ENCODE measurements at regions not wholly inside any gene's neighbourhood (a gene's known extent, or its start where the extent isn't known, plus 50 kb on each side); places are given as distances from the start of the nearest gene placed in this dataset.

- H3K4me1 ChIP-seq (ENCODE audit: control insufficient read depth in 2 of 2, insufficient read depth in 2 of 2, low read length in 1 of 2), result no peaks in the 10 kb centered on the region
- no peak overlapping the region for H3K27ac ChIP-seq (ENCODE audit: low read depth in 2 of 2, low read length in 1 of 2)
- H3K36me3 ChIP-seq (ENCODE audit: control insufficient read depth in 2 of 2, insufficient read depth in 2 of 2, low read length in 1 of 2), result no peaks in the 10 kb centered on the region
- WGBS, 2 donors, result 88 to 91% methylated on average over 5 of the region's 5 CpGs
- H3K9me3 ChIP-seq (ENCODE audit: control insufficient read depth in 2 of 2, insufficient read depth in 1 of 2, low read depth in 1 of 2, low read length in 1 of 2), result no peaks in the 10 kb centered on the region
- H3K4me3 ChIP-seq (ENCODE audit: low read depth in 1 of 2, low read length in 2 of 2), result no peak overlapping the region
- peaks cover 0 to 3% of the 10 kb centered on the region in 2 donors for H3K27me3 ChIP-seq (ENCODE audit: control insufficient read depth in 1 of 2, insufficient read depth in 2 of 2, low read length in 2 of 2)
Measured at GRCh38 chr15:98230975-98231374, 270.5 kb downstream of the ARRDC4 start.

- no peaks in the 10 kb centered on the region for H3K36me3 ChIP-seq (ENCODE audit: control insufficient read depth in 2 of 2, insufficient read depth in 2 of 2, low read length in 1 of 2)
- peaks cover 0 to 3% of the 10 kb centered on the region in 2 donors for H3K27me3 ChIP-seq (ENCODE audit: control insufficient read depth in 1 of 2, insufficient read depth in 2 of 2, low read length in 2 of 2)
- 77 to 81% methylated on average over 8 of the region's 8 CpGs for WGBS, 2 donors
- no peaks in the 10 kb centered on the region for H3K9me3 ChIP-seq (ENCODE audit: control insufficient read depth in 2 of 2, insufficient read depth in 1 of 2, low read depth in 1 of 2, low read length in 1 of 2)
- H3K27ac ChIP-seq (ENCODE audit: low read depth in 2 of 2, low read length in 1 of 2), result no peak overlapping the region
- no peak overlapping the region for H3K4me3 ChIP-seq (ENCODE audit: low read depth in 1 of 2, low read length in 2 of 2)
- H3K4me1 ChIP-seq (ENCODE audit: control insufficient read depth in 2 of 2, insufficient read depth in 2 of 2, low read length in 1 of 2), result no peaks in the 10 kb centered on the region
Measured at GRCh38 chr15:98231696-98232440, 271.4 kb downstream of the ARRDC4 start.

GRCh38 chr15:98232761-98233160 lies 272.3 kb downstream of the ARRDC4 start:
- no peak overlapping the region for H3K4me3 ChIP-seq (ENCODE audit: low read depth in 1 of 2, low read length in 2 of 2)
- no peak overlapping the region for H3K27ac ChIP-seq (ENCODE audit: low read depth in 2 of 2, low read length in 1 of 2)
- no peaks in the 10 kb centered on the region for H3K27me3 ChIP-seq (ENCODE audit: control insufficient read depth in 1 of 2, insufficient read depth in 2 of 2, low read length in 2 of 2)
- no peaks in the 10 kb centered on the region for H3K9me3 ChIP-seq (ENCODE audit: control insufficient read depth in 2 of 2, insufficient read depth in 1 of 2, low read depth in 1 of 2, low read length in 1 of 2)
- no peaks in the 10 kb centered on the region for H3K4me1 ChIP-seq (ENCODE audit: control insufficient read depth in 2 of 2, insufficient read depth in 2 of 2, low read length in 1 of 2)
- H3K36me3 ChIP-seq (ENCODE audit: control insufficient read depth in 2 of 2, insufficient read depth in 2 of 2, low read length in 1 of 2), result no peaks in the 10 kb centered on the region
- WGBS, 2 donors, result 54 to 78% methylated on average over 3 of the region's 3 CpGs

- WGBS, 2 donors, result 58 to 63% methylated on average over 2 of the region's 2 CpGs
- no peaks in the 10 kb centered on the region for H3K9me3 ChIP-seq (ENCODE audit: control insufficient read depth in 2 of 2, insufficient read depth in 1 of 2, low read depth in 1 of 2, low read length in 1 of 2)
- no peak overlapping the region for H3K4me3 ChIP-seq (ENCODE audit: low read depth in 1 of 2, low read length in 2 of 2)
- no peaks in the 10 kb centered on the region for H3K36me3 ChIP-seq (ENCODE audit: control insufficient read depth in 2 of 2, insufficient read depth in 2 of 2, low read length in 1 of 2)
- H3K27ac ChIP-seq (ENCODE audit: low read depth in 2 of 2, low read length in 1 of 2), result no peak overlapping the region
- no peaks in the 10 kb centered on the region for H3K4me1 ChIP-seq (ENCODE audit: control insufficient read depth in 2 of 2, insufficient read depth in 2 of 2, low read length in 1 of 2)
- H3K27me3 ChIP-seq (ENCODE audit: control insufficient read depth in 1 of 2, insufficient read depth in 2 of 2, low read length in 2 of 2), result no peaks in the 10 kb centered on the region
Measured at GRCh38 chr15:98233873-98234272, 273.4 kb downstream of the ARRDC4 start.

- H3K36me3 ChIP-seq (ENCODE audit: control insufficient read depth in 2 of 2, insufficient read depth in 2 of 2, low read length in 1 of 2), result no peaks in the 10 kb centered on the region
- no peak overlapping the region for H3K4me3 ChIP-seq (ENCODE audit: low read depth in 1 of 2, low read length in 2 of 2)
- no peaks in the 10 kb centered on the region for H3K9me3 ChIP-seq (ENCODE audit: control insufficient read depth in 2 of 2, insufficient read depth in 1 of 2, low read depth in 1 of 2, low read length in 1 of 2)
- WGBS, 2 donors, result 0% methylated on average over 1 of the region's 1 CpG
- no peaks in the 10 kb centered on the region for H3K27me3 ChIP-seq (ENCODE audit: control insufficient read depth in 1 of 2, insufficient read depth in 2 of 2, low read length in 2 of 2)
- no peak overlapping the region for H3K27ac ChIP-seq (ENCODE audit: low read depth in 2 of 2, low read length in 1 of 2)
- no peaks in the 10 kb centered on the region for H3K4me1 ChIP-seq (ENCODE audit: control insufficient read depth in 2 of 2, insufficient read depth in 2 of 2, low read length in 1 of 2)
Measured at GRCh38 chr15:98240303-98240702, 279.8 kb downstream of the ARRDC4 start.

- no peak overlapping the region for H3K4me3 ChIP-seq (ENCODE audit: low read depth in 1 of 2, low read length in 2 of 2)
- 75 to 78% methylated on average over 3 of the region's 3 CpGs for WGBS, 2 donors
- H3K27ac ChIP-seq (ENCODE audit: low read depth in 2 of 2, low read length in 1 of 2), result no peak overlapping the region
- no peaks in the 10 kb centered on the region for H3K27me3 ChIP-seq (ENCODE audit: control insufficient read depth in 1 of 2, insufficient read depth in 2 of 2, low read length in 2 of 2)
- no peaks in the 10 kb centered on the region for H3K9me3 ChIP-seq (ENCODE audit: control insufficient read depth in 2 of 2, insufficient read depth in 1 of 2, low read depth in 1 of 2, low read length in 1 of 2)
- no peaks in the 10 kb centered on the region for H3K4me1 ChIP-seq (ENCODE audit: control insufficient read depth in 2 of 2, insufficient read depth in 2 of 2, low read length in 1 of 2)
- H3K36me3 ChIP-seq (ENCODE audit: control insufficient read depth in 2 of 2, insufficient read depth in 2 of 2, low read length in 1 of 2), result no peaks in the 10 kb centered on the region
Measured at GRCh38 chr15:98241032-98241554, 280.6 kb downstream of the ARRDC4 start.

- 19 to 21% methylated on average over 2 of the region's 2 CpGs for WGBS, 2 donors
- Histone ChIP-seq H3K36me3 (ENCODE audit: control insufficient read depth in 2 of 2, insufficient read depth in 2 of 2, low read length in 1 of 2) (no peaks in the 10 kb centered on the region), H3K4me3 (ENCODE audit: low read depth in 1 of 2, low read length in 2 of 2) (no peak overlapping the region)
Measured at GRCh38 chr15:98257290-98257689, 296.8 kb downstream of the ARRDC4 start.

GRCh38 chr15:98263787-98264186 lies 303.3 kb downstream of the ARRDC4 start:
- 83 to 88% methylated on average over 2 of the region's 2 CpGs for WGBS, 2 donors

More at GRCh38 chr15:98257290-98257689, 296.8 kb downstream of the ARRDC4 start:
- Histone ChIP-seq H3K9me3 (ENCODE audit: control insufficient read depth in 2 of 2, insufficient read depth in 1 of 2, low read depth in 1 of 2, low read length in 1 of 2) (no peaks in the 10 kb centered on the region), H3K27me3 (ENCODE audit: control insufficient read depth in 1 of 2, insufficient read depth in 2 of 2, low read length in 2 of 2) (no peaks in the 10 kb centered on the region), H3K27ac (ENCODE audit: low read depth in 2 of 2, low read length in 1 of 2) (no peak overlapping the region), H3K4me1 (ENCODE audit: control insufficient read depth in 2 of 2, insufficient read depth in 2 of 2, low read length in 1 of 2) (no peaks in the 10 kb centered on the region)

GRCh38 chr15:98266295-98266694 lies 305.8 kb downstream of the ARRDC4 start:
- no peaks in the 10 kb centered on the region for H3K4me1 ChIP-seq (ENCODE audit: control insufficient read depth in 2 of 2, insufficient read depth in 2 of 2, low read length in 1 of 2)
- no peaks in the 10 kb centered on the region for H3K36me3 ChIP-seq (ENCODE audit: control insufficient read depth in 2 of 2, insufficient read depth in 2 of 2, low read length in 1 of 2)
- H3K9me3 ChIP-seq (ENCODE audit: control insufficient read depth in 2 of 2, insufficient read depth in 1 of 2, low read depth in 1 of 2, low read length in 1 of 2), result peaks cover 6 to 8% of the 10 kb centered on the region in 2 donors
- no peaks in the 10 kb centered on the region for H3K27me3 ChIP-seq (ENCODE audit: control insufficient read depth in 1 of 2, insufficient read depth in 2 of 2, low read length in 2 of 2)
- 81 to 84% methylated on average over 9 of the region's 9 CpGs for WGBS, 2 donors
- no peak overlapping the region for H3K27ac ChIP-seq (ENCODE audit: low read depth in 2 of 2, low read length in 1 of 2)
- no peak overlapping the region for H3K4me3 ChIP-seq (ENCODE audit: low read depth in 1 of 2, low read length in 2 of 2)

More at GRCh38 chr15:98263787-98264186, 303.3 kb downstream of the ARRDC4 start:
- no peaks in the 10 kb centered on the region for H3K36me3 ChIP-seq (ENCODE audit: control insufficient read depth in 2 of 2, insufficient read depth in 2 of 2, low read length in 1 of 2)
- no peaks in the 10 kb centered on the region for H3K4me1 ChIP-seq (ENCODE audit: control insufficient read depth in 2 of 2, insufficient read depth in 2 of 2, low read length in 1 of 2)
- H3K27me3 ChIP-seq (ENCODE audit: control insufficient read depth in 1 of 2, insufficient read depth in 2 of 2, low read length in 2 of 2), result no peaks in the 10 kb centered on the region
- H3K27ac ChIP-seq (ENCODE audit: low read depth in 2 of 2, low read length in 1 of 2), result no peak overlapping the region
- no peak overlapping the region for H3K4me3 ChIP-seq (ENCODE audit: low read depth in 1 of 2, low read length in 2 of 2)
- H3K9me3 ChIP-seq (ENCODE audit: control insufficient read depth in 2 of 2, insufficient read depth in 1 of 2, low read depth in 1 of 2, low read length in 1 of 2), result peaks cover 5 to 8% of the 10 kb centered on the region in 2 donors

- WGBS, 2 donors, result 88 to 91% methylated on average over 10 of the region's 10 CpGs
- H3K9me3 ChIP-seq (ENCODE audit: control insufficient read depth in 2 of 2, insufficient read depth in 1 of 2, low read depth in 1 of 2, low read length in 1 of 2), result peaks cover 6 to 8% of the 10 kb centered on the region in 2 donors
- no peak overlapping the region for H3K27ac ChIP-seq (ENCODE audit: low read depth in 2 of 2, low read length in 1 of 2)
Measured at GRCh38 chr15:98268163-98268562, 307.7 kb downstream of the ARRDC4 start.

More at GRCh38 chr15:98268163-98268562, 307.7 kb downstream of the ARRDC4 start:
- Histone ChIP-seq H3K4me1 (ENCODE audit: control insufficient read depth in 2 of 2, insufficient read depth in 2 of 2, low read length in 1 of 2) (no peaks in the 10 kb centered on the region), H3K36me3 (ENCODE audit: control insufficient read depth in 2 of 2, insufficient read depth in 2 of 2, low read length in 1 of 2) (no peaks in the 10 kb centered on the region), H3K4me3 (ENCODE audit: low read depth in 1 of 2, low read length in 2 of 2) (no peak overlapping the region), H3K27me3 (ENCODE audit: control insufficient read depth in 1 of 2, insufficient read depth in 2 of 2, low read length in 2 of 2) (no peaks in the 10 kb centered on the region)
